ENCODE measurements at regions not wholly inside any gene's neighbourhood (a gene's known extent, or its start where the extent isn't known, plus 50 kb on each side); places are given as distances from the start of the nearest gene placed in this dataset.

DNA sequence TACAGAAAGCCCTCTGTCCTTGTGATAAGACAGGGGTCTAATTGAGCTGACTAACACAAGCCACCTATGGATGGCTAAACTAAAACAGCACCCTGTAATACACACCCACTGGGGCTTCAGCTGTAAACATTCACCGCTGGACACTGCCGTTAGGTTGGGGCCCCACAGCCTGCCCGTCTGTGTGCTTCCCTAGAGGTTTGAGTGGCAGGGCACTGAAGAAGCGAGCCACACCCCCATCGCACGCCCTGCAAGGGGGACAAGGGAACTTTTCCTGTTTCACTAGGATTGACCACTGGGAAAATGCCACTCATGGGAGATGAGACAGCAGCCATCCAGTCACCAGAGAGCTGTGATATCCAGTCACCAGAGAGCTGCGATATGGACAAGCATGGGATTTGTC, 335.7 kb upstream of the CFAP20DC start:
- POLR2A ChIA-PET = no interaction called here
- TF ChIP-seq SP1 (IDR thresholded peaks at IDR 0.05) = no peak
- no peak for TF ChIP-seq ARNT (IDR thresholded peaks at IDR 0.05)
- TF ChIP-seq, protein P1, sequence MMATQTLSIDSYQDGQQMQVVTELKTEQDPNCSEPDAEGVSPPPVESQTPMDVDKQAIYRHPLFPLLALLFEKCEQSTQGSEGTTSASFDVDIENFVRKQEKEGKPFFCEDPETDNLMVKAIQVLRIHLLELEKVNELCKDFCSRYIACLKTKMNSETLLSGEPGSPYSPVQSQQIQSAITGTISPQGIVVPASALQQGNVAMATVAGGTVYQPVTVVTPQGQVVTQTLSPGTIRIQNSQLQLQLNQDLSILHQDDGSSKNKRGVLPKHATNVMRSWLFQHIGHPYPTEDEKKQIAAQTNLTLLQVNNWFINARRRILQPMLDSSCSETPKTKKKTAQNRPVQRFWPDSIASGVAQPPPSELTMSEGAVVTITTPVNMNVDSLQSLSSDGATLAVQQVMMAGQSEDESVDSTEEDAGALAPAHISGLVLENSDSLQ (IDR thresholded peaks at IDR 0.05) = peak; percentile 47
- TF ChIP-seq L3MBTL2 (conservative IDR thresholded peaks at IDR 0.05) = no peak
- TF ChIP-seq TARDBP (IDR thresholded peaks at IDR 0.05) = no peak
- no peak for TF ChIP-seq HDGF (IDR thresholded peaks at IDR 0.05; ENCODE audit: borderline replicate concordance)
- no peak for TF ChIP-seq CTBP1 (IDR thresholded peaks at IDR 0.05; ENCODE audit: borderline replicate concordance)
- TF ChIP-seq BHLHE40 (IDR thresholded peaks at IDR 0.05; ENCODE audit: borderline replicate concordance) = no peak
- DNase-seq (ENCODE audit: extremely low spot score) = no peak
- CTCF ChIA-PET = no interaction called here

DNA sequence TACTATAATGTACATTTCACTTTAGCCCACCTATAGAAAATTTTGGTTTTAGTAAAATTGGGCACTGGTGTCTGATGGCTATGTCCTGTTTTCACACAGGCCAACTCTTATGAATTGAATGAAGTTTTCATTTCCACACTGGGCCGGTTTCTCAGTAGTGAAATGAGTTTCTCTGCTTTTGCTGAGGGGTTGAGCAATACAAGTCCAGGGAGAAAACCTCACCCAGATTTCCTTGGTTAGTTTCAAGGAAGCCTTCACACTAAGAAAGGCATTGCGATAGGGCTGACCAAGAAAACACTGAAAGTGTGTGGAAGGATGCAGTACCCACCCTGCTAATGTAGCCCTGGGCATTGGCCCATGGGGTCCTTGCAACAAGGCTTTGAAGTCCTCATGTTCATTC, 331.5 kb upstream of the CFAP20DC start:
- DNase-seq (ENCODE audit: extremely low spot score) = no peak
- CTCF ChIA-PET = no interaction called here
- POLR2A ChIA-PET = no interaction called here
- TF ChIP-seq FOXA1 (IDR thresholded peaks at IDR 0.05) (no peak), CTBP1 (IDR thresholded peaks at IDR 0.05; ENCODE audit: borderline replicate concordance) (no peak), FOXM1 (IDR thresholded peaks at IDR 0.05; ENCODE audit: borderline replicate concordance) (no peak)

- CTCF ChIA-PET = no interaction called here
- POLR2A ChIA-PET = no interaction called here
- no peak for DNase-seq (ENCODE audit: extremely low spot score)
- TF ChIP-seq HDGF (IDR thresholded peaks at IDR 0.05; ENCODE audit: borderline replicate concordance) = no peak
- no peak for TF ChIP-seq FOXA1 (IDR thresholded peaks at IDR 0.05)
- TF ChIP-seq BHLHE40 (IDR thresholded peaks at IDR 0.05; ENCODE audit: borderline replicate concordance) = no peak
- TF ChIP-seq, protein P1 (IDR thresholded peaks at IDR 0.05) = no peak
Observed at GRCh38 chr3:59380146-59380545, 330.3 kb upstream of the CFAP20DC start.

DNA sequence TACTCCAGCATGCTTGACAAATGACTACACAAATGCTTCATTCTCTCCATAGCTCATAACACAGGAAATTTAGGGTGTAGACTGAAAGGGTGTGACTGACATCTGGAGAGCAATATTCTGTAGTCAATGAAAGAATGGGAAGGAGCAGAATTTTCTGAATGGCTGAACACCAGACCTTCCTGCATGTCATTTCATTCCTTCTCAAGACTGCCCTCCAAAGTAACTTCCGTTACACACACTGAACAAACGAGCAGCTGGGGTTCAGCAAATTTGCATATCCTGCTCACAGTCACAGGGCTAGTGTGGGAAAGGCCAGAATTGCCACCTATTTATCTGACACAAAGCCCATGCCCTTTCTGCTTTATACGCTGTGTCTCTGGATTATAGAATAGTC, 325.0 kb upstream of the CFAP20DC start:
- DNase-seq (ENCODE audit: extremely low spot score) = no peak
- POLR2A ChIA-PET = no interaction called here

DNA sequence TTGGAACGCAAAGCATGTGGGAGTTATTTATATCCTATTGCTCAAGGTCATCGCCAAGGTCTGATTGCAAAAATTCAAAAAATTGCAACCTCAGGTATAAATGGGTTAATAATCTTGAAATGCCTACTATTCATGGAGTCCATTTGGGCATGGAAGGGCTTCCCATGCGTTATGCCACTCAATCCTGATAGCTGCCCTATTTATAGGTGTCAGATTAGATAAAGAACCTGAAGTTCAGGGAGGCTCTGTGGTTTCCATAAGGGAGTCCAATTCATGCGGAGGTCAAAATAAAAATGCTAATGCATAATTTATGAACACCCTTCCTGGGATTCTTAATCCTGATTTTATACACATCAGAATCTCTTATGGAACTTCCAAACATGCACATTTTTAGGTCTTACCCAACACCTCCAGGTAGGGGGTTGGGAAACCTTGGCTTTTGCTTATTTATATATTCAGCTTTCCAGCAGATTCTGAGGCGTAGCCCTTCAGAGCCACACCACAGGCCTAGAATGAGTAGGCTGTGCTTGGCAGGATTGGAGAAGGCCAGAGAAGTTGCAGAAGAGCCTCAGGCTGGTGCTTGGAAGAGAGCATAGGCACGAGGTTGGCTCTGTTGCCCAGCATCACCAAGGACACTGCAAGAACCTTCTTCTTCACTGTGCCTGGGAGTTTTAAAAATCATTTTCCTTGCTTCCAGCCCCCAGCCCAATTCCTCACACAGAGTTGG, 324.4 kb upstream of the CFAP20DC start:
- CTCF ChIA-PET = no interaction called here
- POLR2A ChIA-PET = no interaction called here

More for the DNA sequence above, 325.0 kb upstream of the CFAP20DC start:
- CTCF ChIA-PET = no interaction called here
- TF ChIP-seq, protein P1 (IDR thresholded peaks at IDR 0.05) = no peak
- TF ChIP-seq HDGF (IDR thresholded peaks at IDR 0.05; ENCODE audit: borderline replicate concordance) = no peak

GRCh38 chr3:59372346-59372745, 322.5 kb upstream of the CFAP20DC start:
- CTCF ChIA-PET = no interaction called here
- POLR2A ChIA-PET = no interaction called here
- no peak for DNase-seq (ENCODE audit: extremely low spot score)
- TF ChIP-seq ARNT (IDR thresholded peaks at IDR 0.05) = no peak
- no peak for TF ChIP-seq CTBP1 (IDR thresholded peaks at IDR 0.05; ENCODE audit: borderline replicate concordance)
- TF ChIP-seq L3MBTL2 (conservative IDR thresholded peaks at IDR 0.05) = no peak
- no peak for TF ChIP-seq FOXK2 (IDR thresholded peaks at IDR 0.05)
- TF ChIP-seq SUZ12 (IDR thresholded peaks at IDR 0.05) = no peak
- no peak for TF ChIP-seq SP1 (IDR thresholded peaks at IDR 0.05)
- no peak for TF ChIP-seq FOXA1 (IDR thresholded peaks at IDR 0.05)
- TF ChIP-seq, protein P1 (IDR thresholded peaks at IDR 0.05) = no peak
- no peak for TF ChIP-seq LEF1 (IDR thresholded peaks at IDR 0.05; ENCODE audit: borderline replicate concordance)
- TF ChIP-seq FOXM1 (IDR thresholded peaks at IDR 0.05; ENCODE audit: borderline replicate concordance) = no peak
- no peak for TF ChIP-seq NFRKB (IDR thresholded peaks at IDR 0.05)
- no peak for TF ChIP-seq TARDBP (IDR thresholded peaks at IDR 0.05)

More for the DNA sequence above, 324.4 kb upstream of the CFAP20DC start:
- no peak for DNase-seq (ENCODE audit: extremely low spot score)
- TF ChIP-seq NFRKB (IDR thresholded peaks at IDR 0.05) (no peak), LEF1 (IDR thresholded peaks at IDR 0.05; ENCODE audit: borderline replicate concordance) (no peak), BHLHE40 (IDR thresholded peaks at IDR 0.05; ENCODE audit: borderline replicate concordance) (no peak), ELF4 (IDR thresholded peaks at IDR 0.05) (no peak), SUZ12 (IDR thresholded peaks at IDR 0.05) (no peak), ARNT (IDR thresholded peaks at IDR 0.05) (no peak), CTBP1 (IDR thresholded peaks at IDR 0.05; ENCODE audit: borderline replicate concordance) (no peak), L3MBTL2 (conservative IDR thresholded peaks at IDR 0.05) (no peak), SP1 (IDR thresholded peaks at IDR 0.05) (no peak), FOXA1 (IDR thresholded peaks at IDR 0.05) (no peak), HDGF (IDR thresholded peaks at IDR 0.05; ENCODE audit: borderline replicate concordance) (no peak), FOXM1 (IDR thresholded peaks at IDR 0.05; ENCODE audit: borderline replicate concordance) (no peak), FOXK2 (IDR thresholded peaks at IDR 0.05) (no peak), TARDBP (IDR thresholded peaks at IDR 0.05) (no peak)
- TF ChIP-seq, protein P1 (IDR thresholded peaks at IDR 0.05) = no peak
